Muscle layer of colon (tissue), 2 donors: ENCODE measurements at regions not wholly inside any gene's neighbourhood (a gene's known extent, or its start where the extent isn't known, plus 50 kb on each side); places are given as distances from the start of the nearest gene placed in this dataset.

Experiments used
- H3K27ac ChIP-seq: one replicate; pipeline ENCODE4 v1.7.0; 2013; ENCODE audit warnings: low read depth, mild to moderate bottlenecking, low read length, moderate library complexity
- H3K27me3 ChIP-seq, 2 donors: one replicate each; pipeline ENCODE4 v1.7.0; 2013; ENCODE audit warnings: low read length in 2 of 2, mild to moderate bottlenecking in 2 of 2; ENCODE audit not compliant: insufficient read depth in 2 of 2, control insufficient read depth in 1 of 2
- H3K36me3 ChIP-seq: one replicate; pipeline ENCODE4 v1.7.0; 2013; ENCODE audit warnings: mild to moderate bottlenecking, low read length; ENCODE audit not compliant: insufficient read depth
- H3K4me1 ChIP-seq: one replicate; pipeline ENCODE4 v1.7.0; 2013; ENCODE audit warnings: mild to moderate bottlenecking, low read length; ENCODE audit not compliant: insufficient read depth
- H3K4me3 ChIP-seq, 2 donors: one replicate each; pipeline ENCODE4 v1.7.0; 2013; ENCODE audit warnings: low read length in 2 of 2, low read depth in 1 of 2, mild to moderate bottlenecking in 1 of 2, moderate library complexity in 1 of 2
- H3K9ac ChIP-seq: one replicate; pipeline ENCODE4 v1.7.0; 2013; ENCODE audit warnings: low read length
- H3K9me3 ChIP-seq: one replicate; pipeline ENCODE4 v1.7.0; 2013; ENCODE audit warnings: mild to moderate bottlenecking, low read length
- donor health status: abdominal sarcoma.
- donor health status: Adenocarcinoma of cecum.

DNA sequence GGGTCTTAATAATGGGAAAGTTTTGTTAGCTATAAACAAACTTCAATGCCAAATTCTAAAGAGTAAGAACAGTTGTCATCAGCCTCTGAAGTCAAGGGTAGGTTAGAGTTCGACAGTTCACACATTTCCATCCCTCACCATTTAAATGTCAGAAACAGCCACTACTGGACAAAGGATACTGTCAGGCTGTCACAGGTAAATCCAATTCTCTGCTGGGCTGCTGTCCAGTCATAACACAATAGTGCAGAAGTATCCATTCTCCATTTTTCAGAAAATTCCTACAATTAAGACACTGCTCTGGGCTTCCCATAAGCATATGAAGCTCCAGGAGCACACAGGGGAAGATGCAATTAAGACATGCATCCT is 221.4 kb downstream of the RPS29 start:
- Histone ChIP-seq H3K27me3 (no peaks in the 10 kb centered on the region), H3K9me3 (no peaks in the 10 kb centered on the region), H3K27ac (no peak overlapping the region), H3K4me1 (no peaks in the 10 kb centered on the region), H3K9ac (no peak overlapping the region), H3K4me3 (no peak overlapping the region), H3K36me3 (no peaks in the 10 kb centered on the region)

DNA sequence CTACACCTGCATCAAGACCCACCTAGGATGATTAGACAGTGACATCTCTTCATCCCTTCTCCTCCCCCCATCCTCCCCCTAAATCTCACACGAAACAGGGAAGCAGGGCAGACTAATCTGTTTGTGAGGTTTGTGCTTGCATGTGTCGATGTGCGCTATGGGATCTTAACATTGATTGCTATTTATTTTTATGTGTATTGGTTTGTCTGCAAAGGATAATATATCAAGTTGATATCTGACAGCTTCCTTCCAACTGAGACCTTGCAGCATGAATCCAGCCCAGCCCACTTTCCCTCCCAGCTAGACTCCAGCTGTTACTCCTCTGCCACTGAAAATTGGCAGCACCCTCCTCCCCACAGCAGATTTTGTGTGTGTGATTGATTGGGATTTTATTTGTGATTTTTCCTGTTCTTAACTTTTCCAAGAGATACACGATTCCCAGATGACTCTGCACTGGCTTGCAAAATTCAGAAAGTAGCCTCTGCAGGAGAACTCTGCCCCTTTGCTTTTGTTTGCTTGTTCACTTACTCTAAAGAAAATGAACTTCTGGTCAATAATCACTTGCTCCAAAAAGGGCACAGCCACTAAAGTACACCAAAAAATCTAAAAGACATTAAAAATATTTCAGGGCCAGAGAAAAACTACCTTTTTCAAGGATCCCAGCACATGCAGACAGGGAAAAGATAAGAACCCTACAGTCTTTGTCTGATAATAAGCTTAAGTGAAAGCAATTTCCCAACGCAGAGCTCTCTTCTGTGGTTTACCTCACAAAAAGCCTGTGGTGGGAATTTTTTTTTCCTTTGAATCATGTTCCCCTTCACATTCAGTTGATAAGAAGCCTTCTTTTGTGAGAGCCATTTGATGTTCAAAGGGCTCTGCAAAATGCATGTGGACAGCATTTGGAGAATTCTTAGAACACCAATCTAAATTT is 222.1 kb downstream of the RPS29 start:
- no peaks in the 10 kb centered on the region for H3K9me3 ChIP-seq
- H3K4me3 ChIP-seq, result no peak overlapping the region
- no peak overlapping the region for H3K27ac ChIP-seq
- H3K27me3 ChIP-seq, result no peaks in the 10 kb centered on the region
- no peaks in the 10 kb centered on the region for H3K36me3 ChIP-seq
- H3K4me1 ChIP-seq, result no peaks in the 10 kb centered on the region
- no peak overlapping the region for H3K9ac ChIP-seq

DNA sequence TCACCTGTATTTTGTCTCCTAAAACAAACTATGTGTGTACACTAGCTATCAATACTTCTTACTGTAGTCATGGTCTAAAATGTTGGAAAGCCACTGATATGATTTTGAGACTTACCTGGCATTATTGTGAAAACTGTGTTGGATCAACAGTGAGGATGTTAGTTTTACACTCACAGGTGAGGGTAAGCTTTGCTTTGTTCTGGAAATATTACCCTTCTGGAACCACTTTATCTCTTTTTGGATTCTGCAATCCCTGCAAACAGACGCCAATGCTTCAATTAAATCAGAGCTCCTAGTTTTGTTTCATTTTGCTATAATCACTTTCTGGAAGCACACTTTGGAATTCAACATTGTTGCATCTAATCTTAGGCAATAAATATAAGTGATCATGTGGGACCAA is 223.3 kb downstream of the RPS29 start:
- no peaks in the 10 kb centered on the region for H3K27me3 ChIP-seq
- no peaks in the 10 kb centered on the region for H3K4me1 ChIP-seq
- H3K9me3 ChIP-seq, result no peaks in the 10 kb centered on the region
- H3K9ac ChIP-seq, result no peak overlapping the region
- no peak overlapping the region for H3K4me3 ChIP-seq
- no peaks in the 10 kb centered on the region for H3K36me3 ChIP-seq
- H3K27ac ChIP-seq, result no peak overlapping the region

DNA sequence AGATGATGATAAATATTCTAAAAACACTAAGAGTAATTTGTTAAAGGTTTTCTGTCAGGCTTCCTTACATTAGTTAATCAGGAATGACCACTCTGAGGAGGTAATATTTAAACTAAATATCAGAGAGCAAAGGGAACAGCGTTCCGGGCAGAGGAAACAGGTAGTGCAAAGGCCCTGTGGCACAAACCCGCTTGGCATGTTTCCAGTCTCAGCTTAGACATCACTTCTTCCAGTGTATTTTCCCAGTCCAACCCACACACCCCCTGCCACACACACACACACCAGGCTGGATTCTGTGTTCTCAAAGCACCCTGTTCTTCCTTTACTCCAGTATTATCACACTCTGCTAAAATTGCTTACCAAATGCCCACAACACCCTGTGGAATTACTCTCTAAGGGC is 247.1 kb downstream of the RPS29 start:
- no peaks in the 10 kb centered on the region for H3K9me3 ChIP-seq
- no peak overlapping the region for H3K27ac ChIP-seq
- H3K9ac ChIP-seq, result no peak overlapping the region
- H3K27me3 ChIP-seq, result no peaks in the 10 kb centered on the region
- H3K36me3 ChIP-seq, result no peaks in the 10 kb centered on the region
- no peaks in the 10 kb centered on the region for H3K4me1 ChIP-seq
- H3K4me3 ChIP-seq, result no peak overlapping the region

DNA sequence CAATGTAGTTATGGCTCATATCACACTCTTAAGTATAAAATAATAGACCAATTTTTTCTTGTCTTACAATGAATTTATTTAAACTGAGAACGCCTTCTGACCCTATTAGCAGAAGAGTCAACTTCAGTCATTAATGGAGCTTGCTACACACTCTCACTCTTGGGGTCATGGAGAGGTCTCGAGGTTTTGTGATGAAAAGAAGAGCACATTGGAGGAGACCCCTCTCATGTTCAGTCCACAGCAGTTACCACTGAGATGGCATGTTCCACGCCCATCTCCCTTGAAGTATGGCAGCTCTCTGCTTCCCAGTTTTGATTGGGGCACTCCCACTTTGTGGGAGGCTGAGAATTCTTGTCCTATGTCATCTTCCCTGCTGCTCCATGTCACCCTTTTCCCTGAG is 266.4 kb downstream of the RPS29 start:
- Histone ChIP-seq H3K27ac (no peak overlapping the region), H3K9ac (no peak overlapping the region), H3K27me3 (no peaks in the 10 kb centered on the region), H3K4me3 (no peak overlapping the region), H3K9me3 (no peaks in the 10 kb centered on the region), H3K4me1 (no peaks in the 10 kb centered on the region), H3K36me3 (no peaks in the 10 kb centered on the region)

DNA sequence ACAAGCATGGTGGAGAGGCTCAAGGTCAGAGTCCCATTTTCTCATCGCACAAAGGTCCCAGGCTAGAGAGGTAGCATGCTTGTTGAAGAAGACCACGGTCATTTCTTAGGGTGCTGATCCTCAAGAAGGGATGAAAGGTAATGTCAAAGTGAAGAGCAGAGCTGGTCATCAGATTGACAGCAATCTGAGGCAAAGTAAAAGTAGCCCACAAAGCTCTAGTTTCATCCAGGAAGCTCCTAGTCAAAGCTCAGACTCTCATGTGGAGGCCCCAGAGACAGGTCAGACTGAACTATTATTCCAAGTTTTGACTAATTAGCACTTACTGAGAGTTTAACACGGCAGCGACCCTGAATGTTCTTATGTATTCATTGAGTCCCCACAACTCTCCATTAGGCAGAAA is 270.6 kb downstream of the RPS29 start:
- H3K4me1 ChIP-seq, result no peaks in the 10 kb centered on the region

DNA sequence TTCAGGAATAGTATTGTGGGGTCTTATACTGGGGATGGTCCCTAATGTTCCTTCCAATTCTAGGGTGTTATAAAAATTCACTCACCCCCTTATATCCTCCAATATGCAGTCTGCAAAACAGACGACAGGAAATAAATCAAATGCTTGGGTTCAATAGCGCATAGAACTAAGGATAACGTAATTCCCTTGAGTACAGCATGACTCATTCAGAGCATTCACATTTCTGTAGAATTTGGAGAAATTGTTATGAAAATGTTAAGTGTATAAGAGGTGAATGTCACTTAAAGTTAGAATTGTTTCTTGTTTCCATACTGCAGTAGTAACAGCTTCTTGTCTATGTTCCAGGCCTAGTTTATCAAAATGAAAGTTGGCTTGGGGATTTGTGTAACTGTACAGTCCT is 271.4 kb downstream of the RPS29 start:
- H3K36me3 ChIP-seq, result no peaks in the 10 kb centered on the region
- H3K27me3 ChIP-seq, result no peaks in the 10 kb centered on the region
- no peaks in the 10 kb centered on the region for H3K4me1 ChIP-seq
- no peak overlapping the region for H3K9ac ChIP-seq
- no peak overlapping the region for H3K27ac ChIP-seq
- H3K9me3 ChIP-seq, result no peaks in the 10 kb centered on the region
- H3K4me3 ChIP-seq, result no peak overlapping the region

More for the DNA sequence above, 270.6 kb downstream of the RPS29 start:
- Histone ChIP-seq H3K27ac (no peak overlapping the region), H3K9me3 (no peaks in the 10 kb centered on the region), H3K27me3 (no peaks in the 10 kb centered on the region), H3K36me3 (no peaks in the 10 kb centered on the region), H3K9ac (no peak overlapping the region), H3K4me3 (no peak overlapping the region)

DNA sequence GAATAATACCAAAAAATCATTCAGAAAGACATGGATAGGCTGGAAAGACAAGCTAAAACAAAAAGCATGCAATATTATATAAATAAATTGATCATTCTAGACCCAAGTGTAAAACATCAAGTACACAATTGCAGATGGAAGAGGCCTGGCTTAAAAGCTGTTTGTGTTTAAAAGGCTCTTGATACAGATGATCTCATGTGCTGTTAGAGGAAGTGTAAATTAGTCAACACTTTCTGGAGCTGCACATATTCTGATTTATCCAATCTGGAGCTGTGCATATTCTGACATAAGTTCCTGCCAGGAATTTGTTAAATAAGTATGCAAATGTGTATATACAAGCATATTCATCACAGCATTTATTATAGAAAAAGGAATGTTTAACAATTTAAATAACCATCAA is 273.1 kb downstream of the RPS29 start:
- Histone ChIP-seq H3K9me3 (no peaks in the 10 kb centered on the region), H3K27ac (no peak overlapping the region), H3K27me3 (no peaks in the 10 kb centered on the region), H3K36me3 (no peaks in the 10 kb centered on the region), H3K4me1 (no peaks in the 10 kb centered on the region), H3K4me3 (no peak overlapping the region), H3K9ac (no peak overlapping the region)

DNA sequence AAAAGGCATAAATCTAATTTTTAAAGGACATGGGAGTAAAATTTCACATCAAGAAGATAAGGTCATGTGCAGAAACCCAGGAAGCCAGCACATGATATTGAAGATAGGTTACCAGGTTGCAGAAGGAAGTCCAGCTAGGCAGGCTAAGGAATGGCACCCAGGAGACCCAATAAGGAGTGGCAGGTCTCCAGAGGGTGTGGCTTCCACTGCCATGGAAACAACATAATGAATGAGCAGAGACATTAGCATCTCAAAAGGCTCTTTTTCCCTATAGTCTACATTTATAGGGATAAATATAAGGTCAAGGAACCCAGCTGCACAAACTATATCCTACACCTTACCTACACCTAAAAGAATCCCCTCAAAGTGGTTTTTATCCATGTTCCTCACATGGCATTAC is 275.9 kb downstream of the RPS29 start:
- H3K4me1 ChIP-seq, result no peaks in the 10 kb centered on the region
- H3K36me3 ChIP-seq, result no peaks in the 10 kb centered on the region
- no peak overlapping the region for H3K27ac ChIP-seq
- no peak overlapping the region for H3K9ac ChIP-seq
- no peaks in the 10 kb centered on the region for H3K27me3 ChIP-seq
- no peaks in the 10 kb centered on the region for H3K9me3 ChIP-seq
- H3K4me3 ChIP-seq, result no peak overlapping the region

DNA sequence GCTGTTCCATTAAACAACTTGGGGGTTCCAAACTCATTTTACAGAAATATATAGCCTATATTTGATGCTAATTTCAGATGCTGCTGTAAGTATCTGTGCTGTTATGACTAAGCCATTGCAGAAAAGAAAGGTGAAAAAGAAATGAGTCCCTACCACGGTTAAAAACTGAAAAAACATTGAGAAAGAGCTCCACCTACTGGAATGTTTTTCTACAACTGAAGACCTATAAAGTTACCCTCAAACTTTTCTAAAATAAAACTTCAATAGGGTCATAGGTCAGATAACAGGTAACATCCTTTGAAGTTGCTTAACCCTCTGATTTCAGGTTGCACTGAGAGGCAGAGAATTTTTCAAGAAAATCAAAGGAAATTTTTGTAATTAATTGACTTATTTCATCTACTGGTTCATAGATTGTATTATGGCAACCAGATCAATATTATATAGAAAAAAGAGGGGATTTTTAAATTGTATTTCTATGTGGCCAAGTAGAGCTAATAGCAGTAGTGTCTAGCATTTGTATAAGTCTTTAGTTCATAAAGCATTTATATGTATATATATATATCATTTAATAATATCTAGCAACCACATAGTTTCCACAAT is 279.9 kb downstream of the RPS29 start:
- no peaks in the 10 kb centered on the region for H3K36me3 ChIP-seq
- H3K9me3 ChIP-seq, result no peaks in the 10 kb centered on the region
- no peaks in the 10 kb centered on the region for H3K27me3 ChIP-seq
- no peak overlapping the region for H3K4me3 ChIP-seq
- H3K4me1 ChIP-seq, result no peaks in the 10 kb centered on the region
- H3K27ac ChIP-seq, result no peak overlapping the region
- no peak overlapping the region for H3K9ac ChIP-seq

DNA sequence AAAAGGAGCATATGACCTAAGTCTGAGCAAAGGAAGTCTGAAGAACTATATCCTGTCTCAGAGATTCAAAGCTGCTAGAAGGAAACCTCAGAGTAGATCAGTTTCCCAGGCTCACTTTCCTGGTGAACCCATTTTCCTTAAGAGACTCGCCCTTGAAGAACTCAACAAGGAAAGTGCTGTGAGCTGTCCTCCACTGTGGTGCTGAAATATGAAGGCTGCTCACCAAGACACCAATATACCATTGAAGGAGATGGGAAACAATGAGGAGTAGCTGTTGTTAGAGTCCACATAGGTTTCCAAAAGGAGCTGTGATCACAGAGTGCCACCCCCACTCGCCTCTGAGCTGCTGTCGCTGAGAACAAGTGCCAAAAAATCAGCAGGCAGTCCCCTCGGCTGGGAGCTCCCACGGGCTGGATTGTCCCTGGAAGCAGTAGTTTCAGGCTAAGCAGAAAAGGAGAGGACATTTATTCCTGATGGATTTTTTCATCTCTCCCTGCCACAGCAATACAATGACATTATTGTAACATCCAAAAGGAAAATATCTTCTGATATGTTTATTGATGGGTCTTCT is 282.1 kb downstream of the RPS29 start:
- Histone ChIP-seq H3K27me3 (no peaks in the 10 kb centered on the region), H3K4me1 (no peaks in the 10 kb centered on the region)

More for the DNA sequence above, 282.1 kb downstream of the RPS29 start:
- Histone ChIP-seq H3K27ac (no peak overlapping the region), H3K36me3 (no peaks in the 10 kb centered on the region), H3K4me3 (no peak overlapping the region), H3K9ac (no peak overlapping the region), H3K9me3 (no peaks in the 10 kb centered on the region)
